GM12864 (cell line): ENCODE measurements at regions not wholly inside any gene's neighbourhood (a gene's known extent, or its start where the extent isn't known, plus 50 kb on each side); places are given as distances from the start of the nearest gene placed in this dataset.

ENCODE experiments used
- DNase-seq: peaks from one replicate; pipeline ENCODE4 v3.0.0-alpha.2; 2011; ENCODE audit warnings: low read depth
- H3K4me3 ChIP-seq: 2 replicates; pipeline ENCODE4 v1.5.1; 2011; ENCODE audit warnings: mild to moderate bottlenecking, low read depth, low read length, control low read depth
- TF ChIP-seq, protein P1 (sequence below): IDR thresholded peaks from 2 replicates; pipeline ENCODE4 v1.5.1; 2011; ENCODE audit warnings: low read depth, mild to moderate bottlenecking, moderate library complexity, low read length, control low read depth, inconsistent platforms; ENCODE audit errors: missing control alignments

DNA sequence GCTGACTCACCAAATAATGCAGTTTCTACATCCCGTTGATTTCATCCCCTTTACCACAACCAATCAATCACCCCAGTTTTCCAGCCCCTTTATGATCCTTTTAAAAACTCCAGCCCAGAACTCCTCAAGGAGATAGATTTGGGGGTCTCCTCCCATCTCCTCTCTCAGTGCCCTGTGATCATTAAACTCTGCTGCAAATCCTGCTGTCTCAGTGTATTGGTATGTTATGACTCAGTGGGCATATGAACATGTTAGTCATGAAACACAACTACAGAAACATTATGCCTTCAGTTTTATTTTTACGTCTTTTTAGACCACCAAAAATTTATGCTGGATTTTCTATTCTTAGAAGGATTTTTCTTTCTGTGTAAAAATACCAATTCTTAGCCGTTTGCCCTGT lies 213.7 kb downstream of the DIPK2A start:
- TF ChIP-seq, protein P1, sequence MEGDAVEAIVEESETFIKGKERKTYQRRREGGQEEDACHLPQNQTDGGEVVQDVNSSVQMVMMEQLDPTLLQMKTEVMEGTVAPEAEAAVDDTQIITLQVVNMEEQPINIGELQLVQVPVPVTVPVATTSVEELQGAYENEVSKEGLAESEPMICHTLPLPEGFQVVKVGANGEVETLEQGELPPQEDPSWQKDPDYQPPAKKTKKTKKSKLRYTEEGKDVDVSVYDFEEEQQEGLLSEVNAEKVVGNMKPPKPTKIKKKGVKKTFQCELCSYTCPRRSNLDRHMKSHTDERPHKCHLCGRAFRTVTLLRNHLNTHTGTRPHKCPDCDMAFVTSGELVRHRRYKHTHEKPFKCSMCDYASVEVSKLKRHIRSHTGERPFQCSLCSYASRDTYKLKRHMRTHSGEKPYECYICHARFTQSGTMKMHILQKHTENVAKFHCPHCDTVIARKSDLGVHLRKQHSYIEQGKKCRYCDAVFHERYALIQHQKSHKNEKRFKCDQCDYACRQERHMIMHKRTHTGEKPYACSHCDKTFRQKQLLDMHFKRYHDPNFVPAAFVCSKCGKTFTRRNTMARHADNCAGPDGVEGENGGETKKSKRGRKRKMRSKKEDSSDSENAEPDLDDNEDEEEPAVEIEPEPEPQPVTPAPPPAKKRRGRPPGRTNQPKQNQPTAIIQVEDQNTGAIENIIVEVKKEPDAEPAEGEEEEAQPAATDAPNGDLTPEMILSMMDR: no peak
- H3K4me3 ChIP-seq: no peak overlapping the region
- DNase-seq: no peak

DNA sequence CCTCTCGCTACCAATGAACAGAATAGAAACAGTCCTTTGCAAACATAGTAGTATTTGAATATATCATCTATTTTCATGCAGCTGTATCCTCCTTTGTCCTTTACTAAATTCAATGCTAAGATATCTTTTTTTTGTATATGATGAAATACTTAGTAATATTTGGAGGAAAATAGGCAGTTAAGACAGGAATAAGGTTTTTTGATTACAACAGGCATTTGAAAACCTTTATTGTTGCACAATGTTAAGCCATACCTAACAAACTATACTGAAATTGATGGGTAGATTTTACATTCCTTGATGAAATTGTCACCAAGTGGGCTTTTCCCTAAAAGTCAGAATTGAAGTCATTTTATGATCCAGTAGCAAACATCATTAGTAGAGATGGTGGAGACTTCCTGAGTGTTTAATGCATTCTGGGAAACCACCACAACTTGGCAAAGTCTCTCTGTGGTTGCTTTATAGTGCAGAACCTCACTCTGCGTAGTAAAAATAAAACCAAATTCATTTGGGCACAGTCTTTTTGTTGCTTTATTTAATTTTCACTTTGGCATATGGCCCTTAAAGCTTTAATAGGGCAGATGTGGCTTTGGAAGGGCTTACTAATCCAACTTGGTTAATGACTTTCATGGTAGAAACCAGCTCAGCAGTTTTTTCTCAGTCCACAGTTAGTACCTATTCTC lies 216.0 kb downstream of the DIPK2A start:
- H3K4me3 ChIP-seq: no peak overlapping the region
- TF ChIP-seq, protein P1: no peak
- DNase-seq: no peak

DNA sequence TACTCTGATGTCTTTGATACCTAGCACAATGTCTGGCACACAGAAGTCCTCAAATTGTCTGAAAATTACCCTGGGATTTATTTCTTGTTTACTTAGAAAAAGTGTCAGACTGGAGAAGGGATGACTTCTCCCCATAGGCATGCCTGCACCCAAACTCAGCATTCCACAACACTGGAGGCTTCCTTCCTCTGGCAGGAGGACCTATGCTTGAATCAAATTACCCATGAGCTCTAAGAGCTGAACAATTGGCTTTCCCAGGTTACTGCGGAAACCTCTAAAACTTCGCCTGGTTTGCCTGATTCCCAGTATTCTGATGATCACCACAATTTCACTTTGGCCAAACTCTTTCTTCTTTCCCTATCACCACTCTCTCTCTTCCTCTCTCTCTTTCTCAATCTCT lies 217.4 kb downstream of the DIPK2A start:
- no peak for DNase-seq
- no peak overlapping the region for H3K4me3 ChIP-seq

DNA sequence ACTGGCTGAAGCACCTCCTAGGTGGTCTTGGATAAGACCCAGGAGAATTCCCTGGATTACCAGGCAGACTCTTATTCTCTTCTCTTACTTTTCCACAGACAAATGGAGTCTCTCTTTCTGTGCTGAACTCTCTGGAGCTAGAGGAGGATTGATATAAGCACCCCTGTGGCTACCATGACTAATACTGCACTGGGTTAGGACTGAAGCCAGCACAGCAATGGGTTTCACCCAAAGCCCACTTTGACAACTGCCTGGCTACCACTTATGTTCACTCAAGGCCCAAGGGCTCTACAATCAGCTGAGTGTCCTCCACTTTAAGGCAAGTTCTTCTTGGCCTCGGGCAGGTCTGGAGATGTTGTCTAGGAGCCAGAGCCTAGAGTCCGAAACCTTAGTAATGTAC lies 225.5 kb downstream of the DIPK2A start:
- TF ChIP-seq, protein P1: no peak
- no peak overlapping the region for H3K4me3 ChIP-seq
- DNase-seq: no peak

More for the DNA sequence above, 217.4 kb downstream of the DIPK2A start:
- TF ChIP-seq, protein P1: no peak

DNA sequence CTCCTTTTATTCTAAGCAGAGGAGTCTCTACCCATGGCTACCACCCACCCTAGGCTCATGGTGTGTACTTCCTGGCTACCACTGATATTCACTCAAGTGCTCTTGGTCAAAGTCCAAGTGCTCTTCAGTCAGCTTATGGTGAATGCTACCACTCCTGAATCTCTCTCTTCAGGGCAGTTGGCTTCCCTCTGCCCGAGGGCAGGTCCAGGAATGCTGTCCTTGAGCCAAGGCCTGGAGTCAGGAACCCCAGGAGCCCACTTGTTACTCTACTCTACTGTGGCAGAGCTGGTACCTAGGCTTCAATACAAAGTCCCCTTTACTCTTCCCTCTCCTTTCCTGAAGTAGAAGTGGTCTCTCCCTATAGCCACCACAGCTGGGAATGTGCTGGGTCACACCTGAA lies 226.0 kb downstream of the DIPK2A start:
- TF ChIP-seq, protein P1: no peak
- DNase-seq: no peak
- H3K4me3 ChIP-seq: no peak overlapping the region

DNA sequence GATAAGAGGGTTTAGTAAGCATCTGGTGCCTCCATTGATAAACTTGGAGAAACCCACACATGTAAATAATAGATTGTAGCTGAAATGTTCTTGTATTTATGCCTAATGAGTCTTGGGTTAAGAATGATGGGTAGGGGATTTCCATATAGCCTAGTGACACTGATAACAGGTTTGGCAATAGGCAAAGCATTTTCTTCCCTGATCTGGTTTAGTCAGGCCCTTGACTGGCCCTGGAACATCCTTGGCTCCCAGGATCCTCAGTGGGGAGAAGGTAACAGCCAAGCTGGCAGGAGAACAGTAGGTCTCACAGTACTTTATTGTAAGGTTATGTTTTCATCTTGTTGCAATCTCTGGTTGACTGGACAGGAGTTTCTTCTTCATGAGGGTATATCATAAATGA lies 228.4 kb downstream of the DIPK2A start:
- TF ChIP-seq, protein P1: no peak

DNA sequence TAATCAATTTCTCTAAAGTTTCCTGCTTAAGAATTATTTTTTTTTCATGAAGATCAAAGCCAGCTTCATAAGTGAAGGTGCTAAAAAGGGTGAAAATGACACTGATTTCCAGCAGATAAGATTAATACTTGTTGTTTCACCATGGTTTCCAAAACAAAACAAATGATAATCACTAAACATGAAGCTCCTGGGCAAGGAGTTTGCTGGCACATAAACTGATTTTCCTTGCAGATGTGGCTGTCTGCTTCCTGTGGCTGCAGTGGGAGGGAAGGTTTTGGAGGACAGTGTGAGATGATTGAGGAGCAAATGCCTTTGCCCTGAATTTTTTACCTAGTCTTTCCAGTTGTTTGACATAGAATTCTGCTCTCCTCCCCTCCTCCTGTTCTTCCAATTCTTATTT lies 228.8 kb downstream of the DIPK2A start:
- no peak overlapping the region for H3K4me3 ChIP-seq
- TF ChIP-seq, protein P1: no peak
- DNase-seq: no peak

More for the DNA sequence above, 228.4 kb downstream of the DIPK2A start:
- DNase-seq: no peak
- H3K4me3 ChIP-seq: no peak overlapping the region
